GM18508 (cell line): ENCODE measurements at regions not wholly inside any gene's neighbourhood (a gene's known extent, or its start where the extent isn't known, plus 50 kb on each side); places are given as distances from the start of the nearest gene placed in this dataset.
"Not testable (repeated sequence)": the region's sequence is repeated elsewhere in the genome, so short reads cannot be mapped to it uniquely, and the experiment has no call there.

Experiments used
- ATAC-seq: cut with Tn5 transposase; IDR thresholded peaks from one replicate; pipeline ENCODE4 v1.9.1; 2021; ENCODE audit warnings: moderate number of reproducible peaks; ENCODE audit not compliant: insufficient read depth, unreplicated experiment

- ATAC-seq: no peak
Observed at GRCh38 chr13:79936368-79937136, 404.4 kb downstream of the SPRY2 start.

GRCh38 chr13:79935121-79935520, 405.8 kb downstream of the SPRY2 start:
- ATAC-seq: no peak

DNA sequence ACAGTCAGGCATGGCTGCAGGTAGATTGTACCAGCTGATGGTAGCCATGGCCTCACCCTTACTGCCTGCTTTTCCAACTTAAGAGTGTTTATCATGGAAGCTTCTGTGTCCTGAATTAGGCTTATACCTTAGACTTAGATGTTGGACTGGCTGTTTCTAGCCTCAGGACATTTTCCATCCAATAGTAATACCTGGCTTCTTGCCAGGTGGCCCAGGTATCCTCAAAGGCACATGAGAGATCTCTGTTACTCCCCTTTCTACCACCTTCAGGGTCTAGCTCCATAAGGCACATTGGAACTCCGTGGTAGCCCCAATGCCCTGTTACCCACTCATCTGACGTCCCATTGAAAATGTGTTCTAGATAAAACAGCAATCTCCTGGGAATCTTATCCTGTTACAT, 407.5 kb downstream of the SPRY2 start:
- ATAC-seq: no peak

DNA sequence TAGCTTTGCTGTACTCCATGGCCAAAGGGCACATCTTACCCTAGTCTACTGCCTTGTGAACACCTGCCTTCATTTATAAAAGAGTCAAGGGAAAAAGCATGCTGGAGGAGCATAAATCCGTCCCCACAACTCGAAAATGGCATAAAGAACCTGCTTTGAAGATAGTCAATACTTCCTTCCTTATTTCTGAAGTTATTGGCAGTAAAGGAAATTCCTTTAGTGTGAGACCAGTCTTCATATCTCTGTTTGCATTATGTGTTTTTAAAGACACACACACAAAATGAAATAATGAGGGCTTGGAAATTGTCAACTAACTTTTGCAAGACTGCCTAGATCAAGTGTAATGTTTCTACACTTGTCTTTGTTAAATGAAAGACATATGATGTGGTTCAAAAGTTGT, 408.4 kb downstream of the SPRY2 start:
- no peak for ATAC-seq

- not testable (repeated sequence) for ATAC-seq
Observed at GRCh38 chr13:79923973-79924556, 416.9 kb downstream of the SPRY2 start.

DNA sequence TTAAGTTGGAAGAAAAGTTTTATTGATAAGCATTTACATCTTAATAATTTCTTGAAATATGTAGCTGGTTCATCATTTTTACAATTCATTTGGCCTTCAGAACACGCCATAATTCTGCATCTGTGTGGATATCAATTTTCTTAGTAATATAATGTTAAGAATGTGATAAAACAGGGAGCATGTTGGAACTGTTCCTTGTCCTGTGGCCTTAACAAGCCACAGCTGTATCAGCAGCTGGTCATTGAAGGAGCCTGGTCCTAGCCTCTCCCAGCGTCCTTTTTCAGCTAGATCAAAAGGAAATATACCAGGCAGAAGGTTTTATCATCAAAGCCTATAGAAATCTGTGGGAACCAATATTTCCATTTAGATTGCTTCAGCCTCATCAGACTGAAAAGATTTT, 421.8 kb downstream of the SPRY2 start:
- ATAC-seq: no peak

GRCh38 chr13:79918620-79919019, 422.3 kb downstream of the SPRY2 start:
- no peak for ATAC-seq

GRCh38 chr13:79917628-79918027, 423.3 kb downstream of the SPRY2 start:
- ATAC-seq: no peak

DNA sequence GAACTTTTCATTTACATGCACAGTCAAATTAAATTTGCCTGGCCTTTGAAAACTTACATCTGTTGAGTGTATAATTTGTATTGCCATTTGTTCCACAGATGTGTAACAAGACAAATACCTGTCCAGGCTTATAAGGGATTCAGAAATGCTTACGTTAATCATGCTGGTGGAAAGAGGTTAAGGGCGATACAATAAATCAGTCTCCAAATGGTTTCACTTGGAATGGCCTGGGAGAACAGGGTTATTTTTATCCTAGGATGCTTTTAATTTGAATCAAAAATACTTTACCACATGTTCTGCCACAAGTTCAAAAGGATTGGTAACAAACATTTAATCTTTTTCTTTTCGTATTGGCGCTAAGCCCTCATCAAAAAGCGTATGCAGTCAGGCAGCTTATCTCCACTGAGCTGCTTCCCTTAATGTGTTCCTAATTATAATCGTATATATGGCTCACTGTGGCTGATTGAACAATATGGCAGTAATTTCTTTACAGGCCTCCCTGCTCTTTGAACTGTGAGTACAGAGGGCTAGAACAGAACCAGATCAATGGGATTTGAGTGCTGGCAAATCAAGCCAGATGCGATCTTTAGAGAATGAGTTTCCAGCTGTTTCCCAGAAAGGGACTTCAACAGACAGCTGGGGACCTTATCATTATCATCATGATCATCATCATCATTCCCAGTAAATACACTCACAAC, 425.7 kb downstream of the SPRY2 start:
- ATAC-seq: no peak

DNA sequence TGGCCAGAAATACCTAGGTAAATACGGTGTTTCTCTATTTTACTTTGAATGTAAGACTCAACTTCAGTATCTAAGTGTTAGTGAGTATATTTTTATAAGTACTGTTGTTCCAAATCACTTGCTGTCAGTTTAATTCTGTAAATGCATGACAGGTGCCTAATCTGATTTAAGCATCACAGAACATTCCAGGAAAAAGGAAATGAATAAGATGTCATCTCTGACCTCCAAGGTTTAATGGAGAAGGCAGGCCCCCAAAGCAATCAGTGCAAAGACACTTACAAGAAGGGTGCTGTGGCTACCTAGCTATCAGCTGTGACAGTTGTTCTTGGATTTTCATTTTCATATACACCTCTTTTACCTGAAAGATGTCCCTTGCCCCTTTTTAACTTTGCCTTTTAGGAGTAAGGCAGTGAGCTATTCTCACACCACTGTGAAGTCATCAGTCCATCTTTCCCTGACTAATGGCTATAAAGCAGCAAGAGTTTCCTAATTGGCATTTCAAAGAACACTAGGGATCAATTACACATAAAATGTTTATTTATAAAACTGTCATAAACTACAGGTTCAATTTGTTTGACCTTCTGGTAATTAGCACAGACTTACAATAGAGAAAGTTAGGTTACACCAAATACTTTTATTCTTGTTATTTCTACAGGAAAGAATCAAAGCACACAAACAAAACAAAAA, 427.6 kb downstream of the SPRY2 start:
- ATAC-seq: no peak

DNA sequence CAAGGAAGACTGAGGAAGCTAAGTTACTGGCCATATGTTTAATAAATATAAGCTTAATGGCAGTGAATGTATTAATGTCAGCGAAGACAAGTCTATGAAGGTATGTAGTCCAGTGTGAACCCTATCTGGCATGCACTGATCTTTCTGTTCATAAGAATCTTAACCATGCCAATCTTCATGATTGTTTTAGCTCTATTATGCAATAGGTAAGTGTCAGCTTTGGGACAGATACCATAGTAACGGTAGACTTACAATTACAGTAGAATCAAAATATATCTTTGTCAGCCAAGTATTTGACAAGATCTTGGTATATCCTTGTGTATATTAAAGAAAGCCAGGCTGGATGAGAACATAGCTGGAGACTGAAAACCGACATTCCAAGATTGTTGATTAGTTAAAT, 428.5 kb downstream of the SPRY2 start:
- no peak for ATAC-seq

DNA sequence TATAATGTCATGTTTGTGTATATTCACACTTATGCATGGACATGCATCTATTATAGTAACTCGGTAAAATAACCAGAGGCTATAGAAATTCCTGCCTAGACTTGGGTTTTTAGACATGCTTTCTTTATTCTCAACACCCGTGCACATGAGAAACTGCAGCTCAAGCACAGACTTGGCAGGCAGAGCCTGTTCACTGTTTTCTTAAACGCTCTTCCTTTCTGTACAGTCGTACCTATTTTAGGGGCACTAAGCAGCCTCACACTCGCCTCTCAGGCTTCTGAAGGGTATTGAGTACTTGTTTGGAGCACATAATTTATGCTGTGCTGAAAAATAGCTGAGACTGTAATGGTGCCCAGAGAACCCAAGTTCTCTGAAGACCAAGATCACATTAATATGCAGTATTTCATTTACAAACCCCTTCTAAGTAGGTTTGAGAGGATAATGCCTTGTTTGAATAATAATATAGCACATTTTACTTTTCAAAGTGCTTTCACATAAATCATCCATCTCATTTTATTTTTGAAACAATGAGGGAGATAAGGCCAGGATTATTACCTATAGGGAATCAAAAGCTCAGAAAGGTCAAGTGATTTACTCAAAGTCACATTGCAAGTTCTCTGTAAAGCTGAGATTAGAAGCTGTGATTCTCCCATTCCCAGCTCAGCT, 429.9 kb downstream of the SPRY2 start:
- ATAC-seq: no peak

GRCh38 chr13:79909644-79910043, 428.7 kb downstream of the NDFIP2 start:
- ATAC-seq: no peak

DNA sequence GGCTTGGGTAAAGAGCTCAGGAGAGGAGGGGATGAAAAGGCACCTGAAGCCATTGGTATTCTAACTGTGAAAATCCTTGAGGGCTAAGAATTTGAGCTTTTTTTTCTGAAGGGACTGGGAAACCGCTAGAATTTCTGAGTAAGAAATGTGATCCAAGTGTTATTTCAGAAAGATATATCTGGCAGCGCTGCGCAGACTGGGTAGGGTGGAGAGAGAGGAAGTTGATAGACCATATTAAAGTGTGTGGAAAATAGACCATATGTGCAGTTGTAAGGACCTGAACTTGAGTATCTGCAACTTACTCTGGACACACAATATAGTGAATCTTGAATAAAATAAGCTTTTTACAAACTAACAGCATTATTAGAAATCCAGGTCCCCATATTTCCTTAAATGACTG, 427.4 kb downstream of the NDFIP2 start:
- no peak for ATAC-seq

- no peak for ATAC-seq
Observed at GRCh38 chr13:79907527-79907926, 426.6 kb downstream of the NDFIP2 start.

DNA sequence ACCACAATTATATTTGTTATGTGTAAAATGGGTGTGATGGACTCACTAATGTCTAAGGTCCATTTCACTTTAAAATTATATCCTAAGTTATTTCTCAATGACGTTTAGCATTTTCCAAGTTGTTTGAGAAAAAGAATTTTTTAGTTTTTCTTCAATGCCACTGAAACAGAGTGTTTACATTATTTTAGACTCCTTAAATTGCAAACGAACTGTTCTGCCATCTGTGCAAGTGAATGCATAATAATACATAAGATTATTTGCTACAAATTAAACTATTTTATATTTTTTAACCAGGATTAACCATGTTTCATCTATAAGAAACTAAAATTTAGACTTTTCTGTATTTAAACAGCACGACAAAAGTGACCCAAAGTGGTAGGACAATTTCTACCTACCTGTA, 425.4 kb downstream of the NDFIP2 start:
- no peak for ATAC-seq

- no peak for ATAC-seq
Observed at GRCh38 chr13:79905018-79905417, 424.1 kb downstream of the NDFIP2 start.

GRCh38 chr13:79904581-79904980, 423.6 kb downstream of the NDFIP2 start:
- ATAC-seq: no peak

GRCh38 chr13:79901336-79901735, 420.4 kb downstream of the NDFIP2 start:
- no peak for ATAC-seq

DNA sequence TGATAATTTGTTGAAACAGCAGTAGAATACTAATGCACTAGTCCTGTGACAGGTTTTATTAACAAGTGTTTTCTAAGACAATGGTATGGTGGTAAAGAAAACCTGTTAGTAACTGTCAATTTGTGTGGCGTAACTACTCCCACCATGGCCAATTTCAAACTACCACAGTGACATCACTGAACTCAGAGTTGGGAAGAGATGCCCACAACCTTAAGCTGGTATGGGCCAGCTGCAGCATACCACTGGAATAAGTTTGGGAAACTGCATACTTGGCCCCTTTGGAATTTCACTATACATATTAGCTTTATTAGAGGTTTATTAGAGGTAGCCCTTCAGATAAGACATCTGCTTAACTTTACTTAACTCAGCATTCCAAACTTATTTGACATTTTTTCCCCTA, 419.4 kb downstream of the NDFIP2 start:
- no peak for ATAC-seq
